GM12872 (cell line): ENCODE measurements at regions not wholly inside any gene's neighbourhood (a gene's known extent, or its start where the extent isn't known, plus 50 kb on each side); places are given as distances from the start of the nearest gene placed in this dataset.

Experiments used
- TF ChIP-seq, protein P1 (sequence below): IDR thresholded peaks from 3 replicates; pipeline ENCODE4 v1.5.1; 2011; ENCODE audit warnings: low read depth, mild to moderate bottlenecking, low read length, moderate library complexity; ENCODE audit not compliant: insufficient read depth

DNA sequence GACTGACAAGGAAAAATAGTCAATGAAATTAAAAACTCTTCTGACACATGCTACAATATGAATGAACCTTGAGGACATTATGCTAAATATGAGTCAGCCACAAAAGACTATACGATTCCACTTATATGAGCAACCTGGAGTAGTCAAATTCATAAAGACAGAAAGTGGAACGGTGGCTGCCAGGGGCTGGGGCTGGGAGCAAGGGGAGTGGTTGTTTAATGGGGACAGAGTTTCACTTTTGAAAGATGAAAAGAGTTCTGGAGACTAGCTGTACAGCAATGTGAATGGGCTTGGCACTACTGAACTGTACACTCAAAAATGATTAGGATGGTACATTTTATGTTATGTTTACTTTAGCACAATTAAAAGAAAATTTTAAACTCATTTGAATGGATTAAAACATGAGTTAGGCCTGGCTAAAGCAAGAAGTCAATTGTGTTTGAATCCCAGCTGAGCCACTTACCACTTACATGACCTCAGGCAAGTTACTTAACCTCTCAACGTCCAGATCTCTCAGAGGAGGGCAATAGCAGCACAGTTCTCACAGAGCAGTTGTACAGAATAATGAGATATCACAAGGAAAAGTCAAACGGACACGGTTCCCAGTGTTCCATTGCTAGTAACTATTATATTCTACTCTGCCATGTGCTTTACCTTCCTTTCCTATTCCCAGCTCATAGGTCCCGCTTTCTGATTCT lies 102.5 kb downstream of the SPTSSA start:
- TF ChIP-seq, protein P1, sequence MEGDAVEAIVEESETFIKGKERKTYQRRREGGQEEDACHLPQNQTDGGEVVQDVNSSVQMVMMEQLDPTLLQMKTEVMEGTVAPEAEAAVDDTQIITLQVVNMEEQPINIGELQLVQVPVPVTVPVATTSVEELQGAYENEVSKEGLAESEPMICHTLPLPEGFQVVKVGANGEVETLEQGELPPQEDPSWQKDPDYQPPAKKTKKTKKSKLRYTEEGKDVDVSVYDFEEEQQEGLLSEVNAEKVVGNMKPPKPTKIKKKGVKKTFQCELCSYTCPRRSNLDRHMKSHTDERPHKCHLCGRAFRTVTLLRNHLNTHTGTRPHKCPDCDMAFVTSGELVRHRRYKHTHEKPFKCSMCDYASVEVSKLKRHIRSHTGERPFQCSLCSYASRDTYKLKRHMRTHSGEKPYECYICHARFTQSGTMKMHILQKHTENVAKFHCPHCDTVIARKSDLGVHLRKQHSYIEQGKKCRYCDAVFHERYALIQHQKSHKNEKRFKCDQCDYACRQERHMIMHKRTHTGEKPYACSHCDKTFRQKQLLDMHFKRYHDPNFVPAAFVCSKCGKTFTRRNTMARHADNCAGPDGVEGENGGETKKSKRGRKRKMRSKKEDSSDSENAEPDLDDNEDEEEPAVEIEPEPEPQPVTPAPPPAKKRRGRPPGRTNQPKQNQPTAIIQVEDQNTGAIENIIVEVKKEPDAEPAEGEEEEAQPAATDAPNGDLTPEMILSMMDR: no peak

DNA sequence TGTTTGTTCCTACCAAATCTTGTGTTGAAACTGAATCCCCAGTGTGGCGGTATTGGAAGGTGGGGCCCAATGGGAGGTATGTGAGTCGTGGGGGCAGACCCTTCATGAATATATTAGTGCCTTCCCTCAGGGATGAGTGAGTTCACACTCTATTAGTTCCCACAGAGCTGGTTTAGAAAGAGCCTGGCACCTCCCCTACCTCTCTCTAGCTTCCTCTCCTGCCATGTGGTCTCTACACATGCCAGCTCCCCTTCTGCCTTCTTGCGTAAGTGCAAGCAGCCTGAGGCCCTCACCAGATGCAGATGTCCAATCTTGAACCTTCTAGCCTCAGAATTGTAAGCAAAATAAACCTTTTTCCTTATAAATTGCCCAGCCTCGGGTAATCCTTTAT lies 105.8 kb downstream of the SPTSSA start:
- TF ChIP-seq, protein P1: no peak

DNA sequence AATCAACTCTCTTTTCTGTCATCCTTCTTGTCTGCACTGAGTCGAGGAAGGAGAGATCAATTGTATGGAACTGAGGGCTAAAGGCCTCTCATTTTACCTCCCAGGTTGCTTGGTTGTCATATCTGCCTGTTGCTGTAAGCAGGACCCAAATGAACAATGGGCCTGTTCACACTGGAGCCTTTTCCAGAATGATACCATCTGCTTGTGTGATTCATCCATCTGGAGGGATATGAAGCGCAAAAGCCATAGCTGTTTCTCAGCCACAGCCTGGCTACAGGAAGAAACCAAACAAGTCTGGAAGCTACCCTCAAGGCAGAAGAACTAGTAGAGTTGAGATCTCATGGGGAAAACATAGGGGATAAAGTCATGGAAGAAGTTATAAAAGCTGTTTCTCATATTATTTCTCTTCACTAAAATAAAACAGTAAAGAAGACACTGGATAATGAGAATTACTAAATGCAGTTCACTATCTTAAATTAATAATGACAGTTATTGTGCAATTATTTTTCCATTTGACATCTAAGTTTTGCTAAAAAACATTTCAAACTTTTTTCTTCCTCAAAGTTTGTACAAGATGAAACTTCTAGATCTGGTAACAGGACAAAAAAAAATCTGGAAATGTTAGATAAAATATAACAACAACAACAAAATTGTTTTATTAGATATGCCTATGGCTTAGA lies 106.3 kb downstream of the SPTSSA start:
- TF ChIP-seq, protein P1: no peak

DNA sequence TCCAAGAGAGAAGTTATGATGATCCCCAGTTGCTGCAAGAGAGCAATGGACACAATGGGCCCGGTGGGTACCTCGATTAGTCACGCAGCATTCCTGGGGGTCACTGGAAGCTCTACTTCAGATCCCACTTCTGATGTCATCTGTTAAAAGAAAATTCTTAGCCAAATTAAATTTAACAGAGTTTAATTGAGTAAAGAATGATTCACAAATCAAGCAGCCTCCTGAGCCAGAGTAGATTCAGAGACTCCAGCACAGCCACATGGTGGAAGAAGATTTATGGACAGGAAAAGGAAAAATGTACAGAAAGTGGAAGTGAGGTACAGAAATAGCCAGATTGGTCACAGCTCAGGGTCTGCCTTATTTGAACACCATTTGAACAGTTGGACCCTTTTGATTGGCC lies 107.5 kb downstream of the SPTSSA start:
- TF ChIP-seq, protein P1: no peak

GRCh38 chr14:34350903-34351302 lies 111.1 kb downstream of the SPTSSA start:
- TF ChIP-seq, protein P1: no peak

GRCh38 chr14:34348592-34348991 lies 113.4 kb downstream of the SPTSSA start:
- TF ChIP-seq, protein P1: no peak

- TF ChIP-seq, protein P1: no peak
Observed at GRCh38 chr14:34347683-34348082, 114.4 kb downstream of the SPTSSA start.
